ENCODE measurements at regions not wholly inside any gene's neighbourhood (a gene's known extent, or its start where the extent isn't known, plus 50 kb on each side); places are given as distances from the start of the nearest gene placed in this dataset.
A peak's percentile ranks its signal among the peaks of the same experiment; 100 is the strongest.
"Not testable (repeated sequence)": the region's sequence is repeated elsewhere in the genome, so short reads cannot be mapped to it uniquely, and the experiment has no call there.

DNA sequence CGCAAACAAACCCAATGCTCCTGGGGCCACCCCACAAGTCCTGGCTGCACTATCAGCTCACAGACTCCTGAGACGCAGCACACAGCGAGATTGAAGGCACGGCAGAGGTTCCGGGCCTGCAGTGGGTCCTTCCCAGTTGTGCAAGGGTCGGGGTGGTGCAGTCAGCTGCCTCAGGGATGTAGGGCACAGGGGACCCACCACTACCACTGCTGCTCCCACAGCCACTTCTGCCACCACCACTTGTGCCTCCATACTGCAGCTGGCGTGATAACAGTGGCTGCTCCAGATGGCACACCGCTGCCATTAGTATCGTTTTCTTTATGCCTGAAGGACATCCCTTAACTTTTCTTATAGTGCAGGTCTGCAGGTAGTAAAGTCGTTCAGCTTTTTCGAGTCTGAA lies 443.8 kb downstream of the SPATA31A1 start:
- not testable (repeated sequence) for H3K9me3 ChIP-seq; H3K27me3 ChIP-seq; H3K4me3 ChIP-seq (ENCODE audit: low read depth in 1 of 2, low read length in 1 of 2); H3K27ac ChIP-seq; H3K4me1 ChIP-seq (ENCODE audit: control insufficient read depth in 1 of 2, insufficient read depth in 1 of 2, low read depth in 1 of 2, low read length in 1 of 2); H3K36me3 ChIP-seq

DNA sequence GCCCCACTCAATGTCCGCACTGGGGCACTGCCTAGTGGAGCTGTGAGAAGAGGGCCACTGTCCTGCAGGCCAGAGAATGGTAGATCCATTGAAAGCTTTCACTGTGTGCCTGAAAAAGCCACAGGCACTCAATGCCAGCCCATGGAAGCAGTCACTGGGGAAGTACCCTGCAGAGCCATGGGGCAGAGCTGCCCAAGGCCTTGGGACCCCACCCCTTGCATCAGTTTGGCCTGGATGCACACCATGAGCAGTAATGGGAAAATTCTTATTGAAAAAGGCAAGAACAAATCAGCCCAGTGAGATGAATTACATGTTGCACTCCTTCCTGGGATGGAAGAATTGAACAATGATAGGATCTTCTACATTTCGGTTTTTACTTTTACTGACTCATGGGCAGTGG lies 447.1 kb downstream of the SPATA31A1 start:
- H3K27ac ChIP-seq; H3K4me1 ChIP-seq (ENCODE audit: control insufficient read depth in 1 of 2, insufficient read depth in 1 of 2, low read depth in 1 of 2, low read length in 1 of 2); H3K4me3 ChIP-seq (ENCODE audit: low read depth in 1 of 2, low read length in 1 of 2): not testable (repeated sequence)

GRCh38 chr9:39809401-39810226 lies 454.1 kb downstream of the SPATA31A1 start:
- H3K4me1 ChIP-seq (ENCODE audit: control insufficient read depth in 1 of 2, insufficient read depth in 1 of 2, low read depth in 1 of 2, low read length in 1 of 2); H3K36me3 ChIP-seq; H3K27me3 ChIP-seq; H3K9me3 ChIP-seq; H3K27ac ChIP-seq: not testable (repeated sequence)
- H3K4me3 ChIP-seq (ENCODE audit: low read depth in 1 of 2, low read length in 1 of 2) = peak overlapping the region; percentile 47 to 62

More for the DNA sequence above, 447.1 kb downstream of the SPATA31A1 start:
- H3K36me3 ChIP-seq, H3K9me3 ChIP-seq, H3K27me3 ChIP-seq: not testable (repeated sequence)

DNA sequence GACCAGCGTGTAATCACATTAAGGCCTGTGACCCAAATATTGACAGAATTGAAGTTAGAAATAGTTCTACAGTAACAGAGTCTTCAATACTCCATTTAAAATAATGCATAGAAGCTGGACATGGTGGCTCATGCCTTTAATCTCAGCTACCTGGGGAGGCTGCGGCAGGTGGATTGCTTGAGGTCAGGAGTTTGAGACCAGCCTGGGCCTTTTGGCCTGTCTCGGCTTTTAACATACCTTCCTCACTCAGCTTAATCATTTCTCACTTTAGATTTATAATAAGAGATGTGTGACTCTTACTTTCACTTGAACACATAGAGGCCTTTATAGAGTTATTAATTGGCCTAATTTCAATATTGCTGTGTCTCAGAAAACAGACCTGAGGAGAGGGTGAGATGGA lies 454.9 kb downstream of the SPATA31A1 start:
- not testable (repeated sequence) for H3K4me1 ChIP-seq (ENCODE audit: control insufficient read depth in 1 of 2, insufficient read depth in 1 of 2, low read depth in 1 of 2, low read length in 1 of 2); H3K9me3 ChIP-seq; H3K4me3 ChIP-seq (ENCODE audit: low read depth in 1 of 2, low read length in 1 of 2); H3K27ac ChIP-seq; H3K27me3 ChIP-seq; H3K36me3 ChIP-seq

DNA sequence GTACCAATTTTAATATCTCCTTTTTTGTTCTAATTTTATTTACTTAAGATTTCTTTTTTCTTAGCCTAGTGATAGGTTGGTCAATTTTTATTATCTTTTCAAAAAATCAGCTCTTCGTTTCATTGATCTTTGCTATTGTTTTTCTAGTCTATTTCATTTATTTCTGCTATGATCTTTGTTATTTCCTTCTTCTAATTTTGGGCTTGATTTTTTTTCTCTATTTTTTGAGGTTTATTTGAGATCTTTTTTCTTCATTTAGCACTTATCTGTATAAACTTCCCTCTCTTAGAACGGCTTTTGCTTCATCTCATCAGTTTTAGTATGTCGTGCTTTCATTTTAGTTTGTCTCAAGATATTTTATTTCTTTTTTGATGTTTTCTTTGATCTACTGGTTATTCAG lies 456.1 kb downstream of the SPATA31A1 start:
- H3K27me3 ChIP-seq; H3K36me3 ChIP-seq; H3K4me1 ChIP-seq (ENCODE audit: control insufficient read depth in 1 of 2, insufficient read depth in 1 of 2, low read depth in 1 of 2, low read length in 1 of 2); H3K4me3 ChIP-seq (ENCODE audit: low read depth in 1 of 2, low read length in 1 of 2); H3K9me3 ChIP-seq; H3K27ac ChIP-seq: not testable (repeated sequence)

DNA sequence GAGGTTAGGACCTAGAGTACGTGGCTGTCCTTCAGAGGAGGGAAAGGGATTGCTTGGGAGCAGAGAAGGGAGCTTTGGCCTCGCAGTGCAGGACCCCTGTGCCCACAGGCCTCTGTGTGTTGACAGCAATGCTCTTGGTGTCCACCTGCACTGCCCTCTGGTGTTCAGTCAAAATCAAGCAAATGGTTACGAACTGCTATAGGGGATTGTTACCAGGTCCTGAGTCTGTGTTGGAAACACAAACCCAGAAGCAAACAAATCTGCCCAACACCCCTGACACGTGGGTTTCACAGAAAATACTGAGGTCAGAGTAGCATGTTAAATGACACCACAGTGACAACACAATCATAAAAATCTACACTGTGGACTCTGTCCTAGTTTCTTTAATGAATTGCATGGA lies 473.0 kb downstream of the SPATA31A1 start:
- H3K4me1 ChIP-seq (ENCODE audit: control insufficient read depth in 1 of 2, insufficient read depth in 1 of 2, low read depth in 1 of 2, low read length in 1 of 2); H3K36me3 ChIP-seq; H3K27ac ChIP-seq; H3K27me3 ChIP-seq; H3K9me3 ChIP-seq; H3K4me3 ChIP-seq (ENCODE audit: low read depth in 1 of 2, low read length in 1 of 2): not testable (repeated sequence)
